A549 (cell line): ENCODE measurements at regions not wholly inside any gene's neighbourhood (a gene's known extent, or its start where the extent isn't known, plus 50 kb on each side); places are given as distances from the start of the nearest gene placed in this dataset.

ENCODE experiments used
- ATAC-seq, 2 experiments: fragments of 200-7000 bp in 1 of 2; fragments of >200 bp in 1 of 2; cut with Nextera tagmentation in 1 of 2; cut with Tn5 transposase in 1 of 2; 3 replicates each; pipeline versions ENCODE4 v1.8.0 to v1.9.1; 2018 to 2020; ENCODE audit warnings: mild to moderate bottlenecking in 1 of 2, moderate library complexity in 1 of 2
- CTCF ChIA-PET: fragments of 300-600 bp; sonication (Branson Sonifier 250); formaldehyde crosslinking; extraction: SDS; loops from one replicate; lab custom pipeline; 2021; ENCODE audit warnings: antibody characterized with exemption, inconsistent platforms; lab: Yijun Ruan, JAX
- POLR2A ChIA-PET: fragments of 350-600 bp; formaldehyde crosslinking; extraction: SDS; loops from one replicate; lab custom pipeline; 2021; ENCODE audit warnings: antibody characterized with exemption, inconsistent platforms; lab: Yijun Ruan, JAX
- DNase-seq, 2 experiments: peaks; one replicate each; pipeline versions ENCODE4 v3.0.0 to v3.0.0-alpha.2; 2011 to 2016; ENCODE audit warnings: low read depth in 1 of 2, low spot score in 1 of 2
- FAIRE-seq: peaks from 2 replicates; lab custom pipeline; 2011; peaks lifted over from hg19 to GRCh38; lab: Jason Lieb, UNC
- H3K27ac ChIP-seq, 2 experiments: fragments of >200 bp; sonication (Bioruptor Twin); formaldehyde crosslinking; 3 replicates each; pipeline ENCODE4 v1.5.1; 2016 to 2017
- H3K4me1 ChIP-seq: fragments of >200 bp; sonication (Bioruptor Twin); formaldehyde crosslinking; 3 replicates; pipeline ENCODE4 v1.6.1; 2016
- H3K4me2 ChIP-seq: fragments of >200 bp; sonication (Bioruptor Twin); formaldehyde crosslinking; 3 replicates; pipeline ENCODE4 v1.6.1; 2016
- H3K4me3 ChIP-seq: fragments of >200 bp; sonication (Bioruptor Twin); formaldehyde crosslinking; 3 replicates; pipeline ENCODE4 v1.5.1; 2016
- H3K9me3 ChIP-seq: fragments of >200 bp; sonication (Bioruptor Twin); formaldehyde crosslinking; 3 replicates; pipeline ENCODE4 v1.6.1; 2016
- CBX8 ChIP-seq: fragments of 200-600 bp; sonication (generic); IDR thresholded peaks from 2 replicates; pipeline ENCODE4 v1.6.1; 2016
- CEBPB ChIP-seq, 2 experiments: fragments of >200 bp in 1 of 2; sonication (Bioruptor Twin) in 1 of 2; formaldehyde crosslinking in 1 of 2; IDR thresholded peaks; 2 replicates each; pipeline ENCODE4 v1.6.1; 2012 to 2016
- CTCF ChIP-seq: fragments of >200 bp; sonication (Bioruptor Twin); formaldehyde crosslinking; IDR thresholded peaks from 3 replicates; pipeline ENCODE4 v1.5.1; 2016
- ELK1 ChIP-seq: fragments of 150-350 bp; IDR thresholded peaks from 2 replicates; pipeline ENCODE4 v1.6.1; 2014; ENCODE audit warnings: low read depth, mild to moderate bottlenecking, low read length
- EP300 ChIP-seq, 2 experiments: fragments of >200 bp; sonication (Bioruptor Twin); formaldehyde crosslinking; IDR thresholded peaks; 2 replicates in 1 of 2; 3 replicates in 1 of 2; pipeline ENCODE4 v1.6.1; 2016 to 2017
- FOSB ChIP-seq: fragments of 250-450 bp; sonication (Bioruptor Pico); IDR thresholded peaks from 2 replicates; pipeline ENCODE4 v1.5.0; 2020; ENCODE audit warnings: mild to moderate bottlenecking, moderate library complexity
- HES2 ChIP-seq: fragments of >200 bp; sonication (Bioruptor Twin); formaldehyde crosslinking; IDR thresholded peaks from 2 replicates; pipeline ENCODE4 v1.6.1; 2016
- HEYL ChIP-seq: fragments of 250-450 bp; sonication (Bioruptor Pico); IDR thresholded peaks from 2 replicates; pipeline ENCODE4 v1.8.0; 2021; ENCODE audit warnings: mild to moderate bottlenecking, moderate library complexity
- HMGXB4 ChIP-seq: fragments of 250-450 bp; sonication (Bioruptor Pico); IDR thresholded peaks from 2 replicates; pipeline ENCODE4 v1.5.0; 2021; ENCODE audit warnings: mild to moderate bottlenecking, moderate library complexity, borderline replicate concordance
- HOXA7 ChIP-seq: fragments of 250-450 bp; sonication (Bioruptor Pico); IDR thresholded peaks from 2 replicates; pipeline ENCODE4 v1.5.0; 2020; ENCODE audit warnings: mild to moderate bottlenecking, moderate library complexity
- HOXB13 ChIP-seq: fragments of 250-450 bp; sonication (Bioruptor Pico); IDR thresholded peaks from 2 replicates; pipeline ENCODE4 v1.5.0; 2020; ENCODE audit warnings: low read depth, mild to moderate bottlenecking, moderate library complexity
- JUN ChIP-seq, 2 experiments: fragments of >200 bp; sonication (Bioruptor Twin); formaldehyde crosslinking; IDR thresholded peaks; 2 replicates in 1 of 2; 3 replicates in 1 of 2; pipeline ENCODE4 v1.6.1; 2016 to 2017
- JUNB ChIP-seq: fragments of >200 bp; sonication (Bioruptor Twin); formaldehyde crosslinking; IDR thresholded peaks from 2 replicates; pipeline ENCODE4 v1.6.1; 2016
- MAFK ChIP-seq: fragments of 450-650 bp; IDR thresholded peaks from 2 replicates; pipeline ENCODE4 v1.6.1; 2014; ENCODE audit not compliant: partially characterized antibody
- MAZ ChIP-seq: fragments of 150-350 bp; IDR thresholded peaks from 2 replicates; pipeline ENCODE4 v1.6.1; 2014; ENCODE audit warnings: antibody characterized with exemption, low read depth, low read length, borderline replicate concordance
- NFE2L2 ChIP-seq: fragments of 150-350 bp; conservative IDR thresholded peaks from 2 replicates; pipeline ENCODE4 v1.6.1; 2014; ENCODE audit warnings: low read length
- PBX3 ChIP-seq: IDR thresholded peaks from 2 replicates; pipeline ENCODE4 v1.6.1; 2012
- POLR2AphosphoS2 ChIP-seq: conservative IDR thresholded peaks from 2 replicates; pipeline ENCODE4 v1.6.1; 2012; ENCODE audit warnings: low read length, improper control_type of control experiment, inconsistent platforms
- RARB ChIP-seq: fragments of 250-450 bp; sonication (Bioruptor Pico); IDR thresholded peaks from 2 replicates; pipeline ENCODE4 v1.8.0; 2021; ENCODE audit warnings: mild to moderate bottlenecking, moderate library complexity
- RNF2 ChIP-seq: fragments of 200-600 bp; sonication (generic); IDR thresholded peaks from 2 replicates; pipeline ENCODE4 v1.6.1; 2016; ENCODE audit warnings: low read depth, mild to moderate bottlenecking, antibody characterized with exemption, moderate library complexity, borderline replicate concordance
- USF2 ChIP-seq: fragments of 450-650 bp; IDR thresholded peaks from 2 replicates; pipeline ENCODE4 v1.6.1; 2014; ENCODE audit warnings: antibody characterized with exemption
- ZC3H11A ChIP-seq: fragments of 450-650 bp; IDR thresholded peaks from 2 replicates; pipeline ENCODE4 v1.6.1; 2014; ENCODE audit warnings: antibody characterized with exemption, mild to moderate bottlenecking
- WGBS: methylation state at CpG from one replicate; pipeline ENCODE4 v1.1.6; 2017; ENCODE audit errors: missing lambda C conversion rate; 5-methylcytosine and 5-hydroxymethylcytosine counted together

- Histone ChIP-seq H3K27ac (no peak overlapping the region), H3K4me2 (no peak overlapping the region), H3K9me3 (no peaks in the 10 kb centered on the region), H3K4me1 (no peaks in the 10 kb centered on the region), H3K4me3 (no peak overlapping the region)
- POLR2A ChIA-PET, result no interaction called here
- WGBS, result 0% methylated on average over 2 of the region's 2 CpGs
- TF ChIP-seq FOSB (CRISPR knock-in tag) (no peak), ELK1 (no peak), NFE2L2 (no peak), MAZ (no peak)
- no peak for DNase-seq
- no peak for FAIRE-seq
- ATAC-seq, result no peak
- CTCF ChIA-PET, result no interaction called here
Measured at GRCh38 chr1:166738873-166739272, 100.4 kb upstream of the POGK start.

- ATAC-seq (no peak), DNase-seq (no peak), FAIRE-seq (no peak)
- H3K4me2 ChIP-seq, result no peak overlapping the region
- 31% methylated on average over 3 of the region's 3 CpGs for WGBS
- no peak overlapping the region for H3K4me3 ChIP-seq
- ChIA-PET POLR2A (no interaction called here), CTCF (interaction anchor here (1.4 kb wide), 1 partner anchor 16 kb away, joined by 3 read pairs; no protein-coding TSS in a partner anchor)
- H3K4me1 ChIP-seq, result no peaks in the 10 kb centered on the region
- no peak overlapping the region for H3K27ac ChIP-seq
- TF ChIP-seq HMGXB4 (no peak), USF2 (no peak), JUN (IDR thresholded peaks at IDR 0.05) (no peak), CTCF (no peak), RNF2 (no peak), POLR2AphosphoS2 (no peak), HES2 (no peak), JUNB (no peak), FOSB (CRISPR knock-in tag) (no peak), CBX8 (no peak), PBX3 (no peak), EP300 (IDR thresholded peaks at IDR 0.05) (no peak), HOXA7 (CRISPR knock-in tag) (no peak), RARB (CRISPR knock-in tag) (no peak), ZC3H11A (no peak), MAFK (no peak), HOXB13 (no peak), HEYL (CRISPR knock-in tag) (no peak), ELK1 (no peak), CEBPB (IDR thresholded peaks at IDR 0.05) (no peak)
- no peaks in the 10 kb centered on the region; the same call in 2 of the 3 replicates for H3K9me3 ChIP-seq
Measured at GRCh38 chr1:166740668-166741276, 98.5 kb upstream of the POGK start.
